IgD-negative memory B cell (primary cell): ENCODE measurements at regions not wholly inside any gene's neighbourhood (a gene's known extent, or its start where the extent isn't known, plus 50 kb on each side); places are given as distances from the start of the nearest gene placed in this dataset.

Experiments used
- H3K27ac Mint-ChIP-seq, 3 donors: one replicate each; pipeline ENCODE4 v1.8.0; 2020 to 2022; ENCODE audit warnings: mild to moderate bottlenecking in 3 of 3, mixed read lengths in 3 of 3, moderate library complexity in 1 of 3
- H3K27me3 Mint-ChIP-seq: one replicate; pipeline ENCODE4 v1.8.0; 2021; ENCODE audit warnings: mixed read lengths
- H3K36me3 Mint-ChIP-seq: one replicate; pipeline ENCODE4 v1.8.0; 2020; ENCODE audit warnings: mild to moderate bottlenecking, mixed read lengths
- H3K4me1 Mint-ChIP-seq, 3 donors: one replicate each; pipeline ENCODE4 v1.8.0; 2020 to 2022; ENCODE audit warnings: mixed read lengths in 3 of 3, mild to moderate bottlenecking in 1 of 3
- H3K4me3 Mint-ChIP-seq, 4 donors: one replicate each; pipeline ENCODE4 v1.8.0; 2020 to 2022; ENCODE audit warnings: mild to moderate bottlenecking in 4 of 4, mixed read lengths in 4 of 4, moderate library complexity in 3 of 4
- H3K9me3 Mint-ChIP-seq, 3 donors: one replicate each; pipeline ENCODE4 v1.8.0; 2020 to 2021; ENCODE audit warnings: mixed read lengths in 3 of 3, mild to moderate bottlenecking in 1 of 3

GRCh38 chr5:135163391-135163790, 129.4 kb upstream of the PITX1 start:
- peaks cover 19% of the 10 kb centered on the region for H3K27me3 Mint-ChIP-seq
- no peaks in the 10 kb centered on the region for H3K36me3 Mint-ChIP-seq
- H3K27ac Mint-ChIP-seq, result no peak overlapping the region
- peaks cover 10 to 24% (median 12%) of the 10 kb centered on the region in 3 donors for H3K9me3 Mint-ChIP-seq
- H3K4me3 Mint-ChIP-seq, result no peak overlapping the region
- no peaks in the 10 kb centered on the region for H3K4me1 Mint-ChIP-seq

- H3K36me3 Mint-ChIP-seq, result no peaks in the 10 kb centered on the region
- H3K4me1 Mint-ChIP-seq, result no peaks in the 10 kb centered on the region
- H3K27ac Mint-ChIP-seq, result no peak overlapping the region
- H3K27me3 Mint-ChIP-seq, result peaks cover 16% of the 10 kb centered on the region
- H3K4me3 Mint-ChIP-seq, result peak overlapping the region in 1 of 4 donors; percentile 49
- peaks cover 10 to 28% (median 15%) of the 10 kb centered on the region in 3 donors for H3K9me3 Mint-ChIP-seq
These were observed 128.7 kb upstream of the PITX1 start for GRCh38 chr5:135162661-135163265.

- Mint-ChIP-seq H3K4me1 (no peaks in the 10 kb centered on the region), H3K9me3 (peaks cover 12 to 33% (median 15%) of the 10 kb centered on the region in 3 donors), H3K36me3 (no peaks in the 10 kb centered on the region), H3K4me3 (no peak overlapping the region), H3K27me3 (peaks cover 12% of the 10 kb centered on the region), H3K27ac (no peak overlapping the region)
These were observed 127.2 kb upstream of the PITX1 start for GRCh38 chr5:135161221-135161620.

DNA sequence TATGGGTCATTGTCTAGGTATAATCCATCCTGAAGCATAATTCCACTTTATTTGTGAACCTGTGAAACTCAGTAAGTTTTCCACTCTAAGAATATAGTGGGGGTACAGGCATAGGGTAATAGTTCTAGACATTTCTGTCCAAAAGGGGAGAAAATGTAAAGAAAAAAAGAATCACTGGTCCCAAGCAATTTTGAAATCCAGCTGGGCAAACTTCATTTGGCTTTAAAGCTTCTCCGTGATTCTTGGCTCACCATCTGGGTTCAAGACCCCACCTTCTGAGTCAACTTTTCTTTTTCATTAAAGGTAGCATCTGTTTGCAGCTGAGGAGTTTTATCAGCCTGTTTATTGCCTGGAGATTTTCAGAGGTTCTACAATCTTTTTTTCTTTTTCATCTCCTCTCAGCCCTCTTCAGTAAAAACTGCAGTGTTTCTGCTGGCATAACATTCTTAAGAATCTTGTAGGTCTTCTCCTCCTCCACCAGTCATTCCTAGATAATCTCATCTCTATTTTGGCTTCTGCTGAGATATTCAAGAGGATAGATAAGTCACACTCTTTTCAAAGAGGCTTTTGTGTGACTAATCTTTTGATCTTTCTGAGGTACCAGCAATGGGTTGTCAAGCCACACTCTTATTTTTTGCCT, 126.1 kb upstream of the PITX1 start:
- Mint-ChIP-seq H3K27ac (no peak overlapping the region), H3K27me3 (peaks cover 17% of the 10 kb centered on the region), H3K4me1 (no peaks in the 10 kb centered on the region), H3K36me3 (peaks cover 2% of the 10 kb centered on the region), H3K4me3 (no peak overlapping the region), H3K9me3 (peaks cover 12 to 33% (median 15%) of the 10 kb centered on the region in 3 donors)

- Mint-ChIP-seq H3K27me3 (peaks cover 17% of the 10 kb centered on the region), H3K4me1 (no peaks in the 10 kb centered on the region), H3K36me3 (peaks cover 2% of the 10 kb centered on the region), H3K27ac (no peak overlapping the region), H3K9me3 (peaks cover 12 to 33% (median 15%) of the 10 kb centered on the region in 3 donors), H3K4me3 (no peak overlapping the region)
These were observed 125.6 kb upstream of the PITX1 start for GRCh38 chr5:135159626-135160025.

DNA sequence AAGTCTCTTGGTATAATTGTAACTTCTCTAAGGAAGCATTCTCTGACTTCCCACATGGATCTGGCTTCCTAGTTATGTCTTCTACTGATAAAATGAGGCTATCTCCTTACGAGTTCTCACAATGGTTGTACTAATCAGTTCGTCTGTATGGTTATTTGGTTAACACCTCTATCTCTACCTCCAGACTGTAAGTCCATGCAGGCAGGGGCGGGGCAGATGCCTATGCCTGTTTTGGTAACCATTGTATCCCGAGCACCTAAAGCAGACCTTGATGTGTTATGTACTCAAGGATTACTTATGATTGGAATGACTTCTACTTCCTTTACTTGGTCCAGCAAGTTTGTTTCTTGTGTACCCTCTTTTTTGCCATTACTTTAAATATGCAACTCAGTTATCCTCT, 125.0 kb upstream of the PITX1 start:
- Mint-ChIP-seq H3K27ac (no peak overlapping the region), H3K36me3 (peaks cover 2% of the 10 kb centered on the region), H3K4me3 (no peak overlapping the region), H3K9me3 (peaks cover 12 to 30% (median 15%) of the 10 kb centered on the region in 3 donors), H3K4me1 (no peaks in the 10 kb centered on the region), H3K27me3 (peaks cover 15% of the 10 kb centered on the region)

- Mint-ChIP-seq H3K27ac (peak overlapping the region in 1 of 3 donors; percentile 50), H3K4me1 (no peaks in the 10 kb centered on the region), H3K27me3 (peaks cover 12% of the 10 kb centered on the region), H3K36me3 (peaks cover 2% of the 10 kb centered on the region), H3K9me3 (peaks cover 12 to 30% (median 17%) of the 10 kb centered on the region in 3 donors), H3K4me3 (no peak overlapping the region)
These were observed 124.3 kb upstream of the PITX1 start for GRCh38 chr5:135158314-135158697.

DNA sequence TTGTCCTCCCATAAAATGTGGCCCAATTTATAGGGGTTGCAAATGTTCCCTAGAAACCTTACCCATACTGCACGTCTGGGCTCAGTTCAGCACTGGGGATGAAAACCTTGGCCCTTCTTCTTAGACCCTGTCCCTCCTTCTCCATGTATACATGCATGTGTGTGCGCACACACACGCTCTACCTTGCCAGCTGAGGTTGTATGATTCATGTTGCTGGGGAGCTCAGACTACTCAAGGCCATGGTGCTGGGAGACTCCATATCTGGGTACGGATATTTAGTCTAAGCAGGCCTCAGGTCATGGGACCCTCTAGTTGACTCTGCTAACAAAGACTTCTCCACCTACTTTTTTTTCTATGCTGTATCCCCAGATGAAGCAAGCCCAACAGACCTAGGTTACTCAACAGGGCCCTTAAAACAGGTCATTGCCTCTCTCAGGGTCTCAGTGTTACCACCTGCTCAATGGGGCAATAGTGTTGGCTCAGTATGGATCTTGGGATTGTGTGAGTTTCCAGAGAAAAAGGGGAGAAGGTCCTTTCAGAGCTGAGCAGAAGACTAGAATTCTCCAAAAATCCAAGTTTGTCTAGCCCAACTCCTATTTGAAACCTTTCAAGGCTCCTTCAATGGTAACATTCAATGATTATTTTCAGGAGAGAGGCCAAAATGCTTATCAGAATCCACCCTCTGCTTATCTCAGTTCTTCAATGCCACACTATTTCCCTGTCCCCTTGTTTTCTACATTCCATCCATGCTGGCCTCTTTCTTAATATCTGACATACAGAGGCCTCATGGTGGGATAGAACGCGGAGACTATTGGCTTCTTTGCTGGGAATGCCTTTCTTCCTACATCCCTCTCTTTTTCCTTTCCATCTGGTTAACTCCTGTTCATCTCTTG, 123.6 kb upstream of the PITX1 start:
- Mint-ChIP-seq H3K27me3 (peaks cover 12% of the 10 kb centered on the region), H3K9me3 (peaks cover 12 to 30% (median 17%) of the 10 kb centered on the region in 3 donors), H3K36me3 (peaks cover 2% of the 10 kb centered on the region), H3K27ac (peak overlapping the region in 1 of 3 donors; percentile 50), H3K4me3 (no peak overlapping the region), H3K4me1 (no peaks in the 10 kb centered on the region)

DNA sequence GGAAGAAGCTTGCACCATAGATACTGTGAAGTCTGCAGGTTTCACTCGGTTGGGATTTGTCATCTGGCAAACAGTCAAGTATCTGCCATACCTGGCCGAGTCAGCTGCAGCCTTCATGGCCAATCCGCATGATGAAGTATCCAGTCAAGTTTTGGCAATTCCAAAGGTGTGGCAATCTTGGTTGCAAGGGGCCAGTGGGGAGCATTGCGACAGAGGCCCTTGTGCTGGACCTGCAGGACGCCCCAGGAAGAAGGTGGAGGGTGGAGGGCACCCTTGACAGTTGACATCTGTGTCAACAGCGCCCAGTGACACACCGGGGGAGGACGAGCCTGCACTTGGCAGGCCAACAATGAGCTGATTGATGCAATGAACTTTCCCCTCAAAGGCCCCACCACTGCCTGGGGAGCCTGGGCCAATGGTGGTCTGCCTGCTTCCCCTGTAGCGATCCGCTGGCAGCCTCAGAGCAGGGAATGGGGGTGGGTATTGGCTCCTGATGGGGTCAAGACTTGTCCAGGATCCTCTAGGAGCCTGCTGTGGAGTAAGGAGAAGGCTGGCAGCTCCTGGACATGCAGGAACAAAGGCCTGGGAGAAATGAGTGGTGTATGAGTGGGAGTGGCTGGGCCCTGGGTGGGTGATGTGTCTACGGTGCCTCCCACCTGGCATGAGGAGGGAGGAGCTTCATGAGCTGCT, 122.8 kb upstream of the PITX1 start:
- peaks cover 14 to 30% (median 17%) of the 10 kb centered on the region in 3 donors for H3K9me3 Mint-ChIP-seq
- peaks cover 12% of the 10 kb centered on the region for H3K27me3 Mint-ChIP-seq
- H3K4me1 Mint-ChIP-seq, result no peaks in the 10 kb centered on the region
- peak overlapping the region in 1 of 4 donors; percentile 17 for H3K4me3 Mint-ChIP-seq
- H3K36me3 Mint-ChIP-seq, result peaks cover 2% of the 10 kb centered on the region
- no peak overlapping the region for H3K27ac Mint-ChIP-seq

- Mint-ChIP-seq H3K27ac (no peak overlapping the region), H3K27me3 (peaks cover 12% of the 10 kb centered on the region), H3K9me3 (peaks cover 14 to 30% (median 17%) of the 10 kb centered on the region in 3 donors), H3K4me1 (no peaks in the 10 kb centered on the region), H3K36me3 (peaks cover 2% of the 10 kb centered on the region), H3K4me3 (no peak overlapping the region)
These were observed 122.3 kb upstream of the PITX1 start for GRCh38 chr5:135156337-135156714.

GRCh38 chr5:135155616-135156214, 121.7 kb upstream of the PITX1 start:
- H3K4me1 Mint-ChIP-seq, result no peaks in the 10 kb centered on the region
- H3K4me3 Mint-ChIP-seq, result no peak overlapping the region
- peaks cover 7% of the 10 kb centered on the region for H3K27me3 Mint-ChIP-seq
- H3K27ac Mint-ChIP-seq, result no peak overlapping the region
- peaks cover 2% of the 10 kb centered on the region for H3K36me3 Mint-ChIP-seq
- H3K9me3 Mint-ChIP-seq, result peaks cover 14 to 27% (median 17%) of the 10 kb centered on the region in 3 donors

DNA sequence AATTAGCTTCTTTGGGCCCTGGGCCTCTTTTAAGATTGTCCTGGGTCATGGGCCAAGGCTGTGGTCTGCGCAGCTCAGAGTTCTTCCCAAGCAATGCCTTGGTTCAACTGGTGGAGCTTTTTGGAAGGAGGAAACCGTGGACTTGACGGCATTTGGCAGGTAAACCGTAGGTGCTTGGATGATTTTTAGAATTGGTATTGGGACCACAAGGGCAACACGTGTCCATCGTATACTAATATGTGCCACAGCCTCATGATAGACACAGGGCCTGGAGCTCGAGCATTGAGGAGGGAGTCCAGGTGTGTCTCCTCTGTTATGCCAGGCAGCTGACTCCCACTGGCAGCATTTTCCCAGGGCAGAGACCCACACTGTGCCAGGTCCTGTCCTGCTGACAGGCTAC, 120.9 kb upstream of the PITX1 start:
- H3K27ac Mint-ChIP-seq, result peak overlapping the region in 1 of 3 donors; percentile 50
- H3K36me3 Mint-ChIP-seq, result peaks cover 2% of the 10 kb centered on the region

DNA sequence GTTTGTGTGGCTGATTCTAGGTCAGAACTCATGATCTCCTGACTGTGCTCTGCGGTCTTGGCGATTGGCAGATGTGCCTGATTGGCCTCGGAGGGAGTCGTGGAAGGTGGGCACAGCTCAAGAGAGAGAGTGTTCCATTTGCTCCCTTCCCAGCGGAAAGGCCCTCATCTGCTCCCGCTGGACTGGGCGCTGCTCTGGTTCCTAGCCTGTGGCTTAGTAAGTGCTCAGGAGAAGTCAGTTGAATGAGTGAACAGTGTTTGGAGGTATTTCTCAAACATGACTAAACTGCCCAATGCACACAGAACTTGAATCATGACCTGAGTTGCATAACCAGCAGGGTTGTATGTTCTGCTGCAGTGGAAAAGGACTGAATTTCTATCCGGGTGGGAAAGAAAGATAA, 120.2 kb upstream of the PITX1 start:
- Mint-ChIP-seq H3K4me3 (no peak overlapping the region), H3K27me3 (peaks cover 6% of the 10 kb centered on the region), H3K27ac (no peak overlapping the region), H3K36me3 (peaks cover 2% of the 10 kb centered on the region), H3K4me1 (no peaks in the 10 kb centered on the region), H3K9me3 (peaks cover 7 to 17% (median 11%) of the 10 kb centered on the region in 3 donors)

More for the DNA sequence above, 120.9 kb upstream of the PITX1 start:
- H3K4me1 Mint-ChIP-seq, result no peaks in the 10 kb centered on the region
- no peak overlapping the region for H3K4me3 Mint-ChIP-seq
- peaks cover 12 to 22% (median 17%) of the 10 kb centered on the region in 3 donors for H3K9me3 Mint-ChIP-seq
- peaks cover 6% of the 10 kb centered on the region for H3K27me3 Mint-ChIP-seq

- Mint-ChIP-seq H3K27me3 (peaks cover 6% of the 10 kb centered on the region), H3K9me3 (peaks cover 4 to 11% (median 8%) of the 10 kb centered on the region in 3 donors), H3K4me1 (no peaks in the 10 kb centered on the region), H3K27ac (no peak overlapping the region), H3K36me3 (peaks cover 2% of the 10 kb centered on the region), H3K4me3 (no peak overlapping the region)
These were observed 119.6 kb upstream of the PITX1 start for GRCh38 chr5:135153661-135154060.
